T47D (cell line): ENCODE measurements at regions not wholly inside any gene's neighbourhood (a gene's known extent, or its start where the extent isn't known, plus 50 kb on each side); places are given as distances from the start of the nearest gene placed in this dataset.

Experiments
- DNase-seq, 2 experiments: peaks; one replicate each; pipeline versions ENCODE4 v3.0.0 to v3.0.0-alpha.2; 2011 to 2012; ENCODE audit warnings: low read depth in 1 of 2, low spot score in 1 of 2
- JUND ChIP-seq: IDR thresholded peaks from 2 replicates; pipeline ENCODE4 v1.6.1; 2012; ENCODE audit warnings: low read depth
- in situ Hi-C: cut with HindIII; loops from 2 replicates; pipeline ENCODE4 v1.10.0; 2016; ENCODE audit warnings: low sequenced_read_pairs, low pct_unique_long_range_greater_than_20kb

DNA sequence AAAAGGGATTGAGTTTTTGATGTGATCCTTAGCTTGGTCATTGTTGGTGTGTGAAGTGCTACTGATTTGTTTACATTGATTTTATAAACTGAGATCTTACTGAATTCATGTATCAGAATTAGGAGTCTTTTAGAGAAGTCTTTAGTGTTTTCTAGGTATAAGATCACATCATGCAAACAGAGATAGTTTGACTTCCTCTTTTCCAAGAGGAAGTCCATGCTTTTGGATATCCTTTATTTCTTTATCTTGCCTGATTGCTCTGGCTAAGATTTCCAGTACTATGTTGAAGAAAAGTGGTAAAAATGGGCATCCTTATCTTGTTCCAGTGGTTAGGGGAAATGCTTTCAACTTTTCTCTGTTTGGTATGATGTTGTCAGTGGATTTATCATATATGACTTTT is 561.2 kb upstream of the SLITRK1 start:
- DNase-seq = no peak

DNA sequence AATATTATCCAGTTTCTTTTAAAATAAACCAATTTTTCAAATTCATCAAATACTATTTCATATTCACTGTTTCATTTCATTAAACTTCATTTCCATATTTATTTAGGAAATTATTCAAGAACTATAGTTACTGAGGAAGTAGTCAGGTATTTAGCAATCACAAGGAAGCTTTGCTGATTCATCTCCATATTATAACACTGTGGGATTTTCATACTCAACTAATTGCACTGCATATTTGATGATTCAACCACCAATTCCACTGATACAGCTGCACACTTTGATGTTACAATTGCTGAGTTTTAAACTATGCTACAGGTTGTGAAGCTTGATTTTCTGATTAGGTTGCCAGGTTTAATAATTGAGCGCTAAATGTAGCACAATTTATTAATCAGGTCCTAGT is 556.8 kb upstream of the SLITRK1 start:
- in situ Hi-C loops = no loop called here
- no peak for DNase-seq
- no peak for TF ChIP-seq JUND

More for the DNA sequence above, 561.2 kb upstream of the SLITRK1 start:
- in situ Hi-C loops = no loop called here
- TF ChIP-seq JUND = no peak

DNA sequence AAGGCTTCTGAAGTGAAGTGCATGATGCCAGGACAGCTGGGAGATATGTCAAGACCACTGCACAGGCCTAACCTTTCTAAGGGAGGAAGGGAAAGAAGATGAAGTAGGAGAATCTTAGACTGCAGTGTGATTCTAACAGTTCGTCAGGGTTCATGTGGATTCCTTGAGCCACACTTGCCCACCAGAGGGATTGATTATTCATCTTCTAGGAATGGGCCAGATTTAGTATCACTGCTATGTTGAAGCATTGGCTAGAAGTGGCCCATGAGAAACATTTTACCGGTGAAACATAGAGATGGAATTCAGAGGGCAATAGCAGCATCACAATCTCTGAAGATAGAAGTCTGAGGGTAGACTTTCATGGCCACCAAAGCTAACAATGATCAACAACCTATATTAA is 550.8 kb upstream of the SLITRK1 start:
- DNase-seq = no peak
- in situ Hi-C loops = no loop called here
- TF ChIP-seq JUND = no peak

DNA sequence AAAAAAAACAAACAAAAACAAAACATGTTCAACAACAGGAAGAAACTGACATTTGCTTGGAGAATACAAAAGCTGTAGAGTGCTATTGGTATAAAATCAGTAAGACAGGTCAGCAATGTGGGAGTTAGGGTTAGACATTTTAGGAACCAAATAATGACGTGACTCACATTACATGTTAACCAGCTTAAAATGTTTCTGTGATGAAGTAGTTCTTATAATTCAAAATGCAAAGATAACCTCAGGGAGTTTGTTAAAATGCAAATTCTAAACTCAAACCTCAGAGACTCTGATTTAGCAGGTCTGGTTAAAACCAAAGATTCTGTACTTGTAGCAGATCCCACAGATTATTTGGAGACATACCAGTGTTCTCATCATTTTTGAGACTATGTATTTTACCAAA is 549.4 kb upstream of the SLITRK1 start:
- in situ Hi-C loops = no loop called here
- TF ChIP-seq JUND = no peak
- DNase-seq = no peak

DNA sequence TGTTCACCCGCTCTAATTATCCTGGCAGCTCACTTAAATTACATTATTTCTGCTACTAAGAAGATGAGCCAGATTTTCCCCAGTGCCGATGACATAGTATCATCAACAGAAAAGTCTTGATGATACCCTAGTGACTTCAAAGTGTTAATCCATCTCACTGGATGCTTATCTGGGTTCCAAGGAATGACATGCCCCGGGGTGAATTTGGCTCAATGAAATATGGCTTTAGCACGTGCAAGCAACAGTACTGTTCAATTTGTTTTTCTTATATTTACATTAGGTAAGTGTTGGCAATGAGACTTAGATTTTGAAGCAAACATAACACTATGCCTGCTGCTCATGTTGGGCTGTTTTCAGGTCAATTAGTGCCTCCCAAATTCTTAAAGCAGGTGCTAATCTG is 548.2 kb upstream of the SLITRK1 start:
- peak in 1 of 2 experiments; percentile 26 for DNase-seq
- in situ Hi-C loops = no loop called here
- TF ChIP-seq JUND = no peak

DNA sequence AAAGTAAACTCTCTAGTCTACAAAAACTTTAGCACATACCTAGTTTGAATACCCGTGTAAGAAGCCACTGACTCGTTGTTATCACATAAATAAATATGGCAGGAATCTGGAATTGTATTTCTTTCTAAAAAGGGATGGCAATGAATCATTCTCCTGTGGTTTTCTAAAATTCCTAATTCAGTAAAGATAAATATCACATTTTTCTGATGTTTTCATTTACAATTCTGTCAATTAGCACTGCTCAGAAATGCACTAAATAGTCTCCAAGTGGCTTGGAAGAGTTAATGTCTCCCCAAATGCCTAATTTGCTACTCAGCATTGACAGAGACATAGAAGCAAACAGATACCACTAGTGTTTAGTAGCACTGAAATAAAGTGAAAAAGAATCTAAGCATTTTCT is 547.7 kb upstream of the SLITRK1 start:
- in situ Hi-C loops = no loop called here
- no peak for TF ChIP-seq JUND
- DNase-seq = no peak

DNA sequence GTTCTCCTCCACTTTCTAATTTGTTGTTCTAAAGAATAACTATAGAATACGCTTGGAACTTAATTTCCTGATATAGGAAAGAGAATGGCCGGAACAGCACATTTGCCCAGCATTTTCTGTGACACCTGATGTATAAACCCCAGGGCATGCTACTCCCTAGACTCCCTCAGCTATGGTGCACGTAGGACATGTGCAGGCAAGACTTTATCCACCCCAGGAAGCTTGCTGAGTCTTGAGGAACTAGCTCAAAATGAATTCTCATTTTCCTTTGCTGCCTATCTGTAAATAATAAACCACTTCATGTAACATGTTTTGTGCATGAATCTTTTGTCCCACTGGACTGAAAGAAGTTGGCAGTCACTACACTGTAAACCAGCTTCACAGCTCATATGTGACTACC is 535.8 kb upstream of the SLITRK1 start:
- no peak for TF ChIP-seq JUND
- in situ Hi-C loops = no loop called here
- no peak for DNase-seq

DNA sequence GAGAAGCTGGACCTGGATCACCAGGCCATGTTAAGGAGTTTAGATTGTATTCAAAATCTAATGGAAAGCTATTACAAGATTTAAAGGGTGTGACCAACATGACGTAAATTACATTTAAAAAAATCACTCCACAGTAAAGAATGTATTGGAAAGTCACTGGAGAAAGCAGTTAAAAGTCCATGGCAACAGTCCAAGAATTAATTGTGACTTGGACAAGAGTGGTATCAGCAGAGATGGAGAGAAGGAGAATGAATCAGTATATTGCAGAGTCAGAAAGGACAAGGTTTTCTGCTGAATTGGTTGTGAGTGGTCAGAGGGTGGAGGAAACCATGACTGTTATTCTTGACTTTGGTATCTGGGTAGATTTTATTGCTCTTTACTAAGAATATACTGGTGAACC is 535.1 kb upstream of the SLITRK1 start:
- DNase-seq = no peak
- in situ Hi-C loops = no loop called here

DNA sequence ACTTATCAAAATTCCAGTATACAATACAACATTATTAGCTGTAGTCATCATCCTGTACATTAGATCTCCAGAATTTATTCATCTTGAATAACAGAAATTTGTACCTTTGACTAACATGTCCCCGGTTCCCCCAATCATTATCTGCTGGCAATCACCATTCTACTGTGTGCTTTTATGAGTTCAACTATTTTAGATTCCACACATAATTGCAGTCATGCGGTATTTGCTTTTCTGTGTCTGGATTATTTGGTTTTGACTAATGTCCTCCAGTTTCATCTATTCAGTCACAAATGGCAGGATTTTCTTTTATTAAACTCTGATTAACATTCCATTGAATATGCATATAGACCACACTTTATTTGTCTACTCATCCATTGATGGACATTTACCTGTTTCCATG is 530.7 kb upstream of the SLITRK1 start:
- DNase-seq = peak in 1 of 2 experiments; percentile 5
- no peak for TF ChIP-seq JUND
- in situ Hi-C loops = no loop called here

More for the DNA sequence above, 535.1 kb upstream of the SLITRK1 start:
- TF ChIP-seq JUND = no peak

DNA sequence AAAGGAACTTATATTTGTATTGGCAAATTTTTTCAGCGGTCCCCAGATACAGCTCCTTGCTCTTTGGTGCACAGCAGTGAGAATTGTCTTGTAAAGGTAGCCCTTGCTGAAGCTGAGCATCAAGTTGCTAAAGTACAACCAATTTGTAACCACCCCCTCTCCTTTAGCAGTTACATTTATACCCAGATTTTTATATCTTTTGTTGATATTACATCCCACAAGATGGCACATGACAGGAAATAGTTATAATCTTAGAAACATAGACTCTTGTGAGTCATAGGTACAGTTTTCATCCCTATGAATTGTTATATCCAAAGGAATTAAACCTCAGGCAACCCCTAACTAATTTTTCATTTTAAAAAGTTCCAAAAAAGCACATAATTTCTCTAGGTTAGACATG is 523.0 kb upstream of the SLITRK1 start:
- in situ Hi-C loops = no loop called here
- no peak for DNase-seq
- TF ChIP-seq JUND = no peak

DNA sequence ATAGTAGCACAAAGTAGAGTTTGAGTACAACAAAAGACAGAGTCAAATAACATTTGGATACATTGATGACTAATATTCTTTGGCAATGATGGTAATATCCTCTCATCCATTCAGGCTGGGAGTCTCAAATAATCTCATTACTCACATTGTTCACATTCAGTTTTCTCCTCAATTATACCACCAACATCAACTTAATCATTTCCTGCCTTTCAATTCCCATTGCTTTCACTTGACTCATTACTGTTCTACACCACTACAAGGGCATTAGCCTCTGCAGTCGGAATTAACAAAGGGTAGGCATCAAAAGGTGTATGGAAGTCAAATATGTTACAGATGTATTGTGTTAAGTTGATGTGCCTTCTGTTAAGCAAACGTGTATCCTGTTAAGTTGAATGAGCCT is 518.4 kb upstream of the SLITRK1 start:
- no peak for TF ChIP-seq JUND
- in situ Hi-C loops = no loop called here
- DNase-seq = no peak

DNA sequence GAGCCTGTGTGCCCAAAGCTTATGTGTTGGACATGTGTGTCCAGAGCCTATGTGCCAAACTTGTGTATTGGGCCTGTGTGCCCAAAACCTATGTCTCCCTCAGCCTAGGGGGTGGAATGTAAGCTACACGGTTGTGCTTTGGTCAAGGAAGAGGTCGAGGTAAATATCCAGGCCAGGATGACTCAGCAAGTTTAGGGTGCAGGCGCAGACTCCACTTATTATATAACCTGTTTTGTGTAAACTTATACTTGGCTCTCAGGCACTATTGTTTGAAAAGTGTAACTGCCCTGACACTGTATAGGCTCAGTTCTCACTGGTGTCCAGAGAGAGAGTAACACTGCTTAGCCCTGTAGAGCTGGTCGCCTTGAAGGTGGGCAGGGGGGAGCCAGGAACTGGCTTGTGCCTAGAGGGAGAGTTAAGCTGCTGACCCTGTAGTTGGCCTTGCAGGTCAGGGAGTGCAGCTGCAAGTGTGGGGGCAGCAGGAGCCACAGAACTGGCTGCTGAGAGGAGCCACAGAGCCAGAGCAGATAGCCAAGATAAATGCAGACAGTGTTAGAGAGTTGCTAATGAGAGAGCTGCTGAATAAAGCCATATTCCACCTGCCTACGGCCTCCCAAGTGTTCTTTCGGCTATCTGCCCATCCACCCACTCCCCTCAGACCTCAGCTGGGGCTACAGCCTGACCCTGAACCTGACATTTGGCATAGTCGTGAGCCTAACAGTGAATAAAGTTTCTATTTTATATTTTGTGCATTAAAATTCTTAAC is 517.2 kb upstream of the SLITRK1 start:
- DNase-seq = peak in 1 of 2 experiments; percentile 54
- in situ Hi-C loops = no loop called here
- no peak for TF ChIP-seq JUND

DNA sequence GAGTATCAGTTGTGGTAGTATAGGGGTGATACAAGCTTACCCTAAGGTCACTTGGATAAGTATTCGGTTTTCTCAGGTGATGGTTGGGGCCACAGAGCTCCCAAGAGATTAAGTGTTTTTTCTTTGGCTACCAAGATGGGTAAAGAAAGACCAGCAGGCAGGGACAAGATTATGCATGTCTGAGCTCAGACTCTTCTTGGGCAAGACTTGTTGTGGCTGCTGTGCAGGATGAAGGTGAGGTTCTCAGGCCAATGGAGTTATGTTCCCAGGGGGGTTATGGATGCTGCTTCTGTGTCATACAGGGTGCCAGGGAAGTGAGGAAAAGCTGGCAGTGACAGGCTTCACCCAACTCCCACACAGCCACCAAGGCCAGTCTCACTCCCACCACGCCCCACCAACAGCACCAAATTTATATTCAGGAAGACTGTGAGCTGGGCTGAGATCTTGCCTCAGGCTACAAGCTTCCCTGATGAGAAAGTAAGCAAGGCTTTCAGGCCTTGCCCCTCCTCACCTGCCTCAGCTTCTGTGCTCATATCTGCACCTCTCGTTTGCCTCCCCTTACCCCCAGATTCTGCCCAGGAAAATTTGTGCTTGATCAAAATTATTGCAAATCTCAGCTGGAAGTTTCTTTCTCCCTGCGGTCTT is 511.8 kb upstream of the SLITRK1 start:
- no peak for TF ChIP-seq JUND
- in situ Hi-C loops = no loop called here
- DNase-seq = no peak
